Suppressor macrophage treated with lipopolysaccharide for 1 hour (primary cell): ENCODE measurements at regions not wholly inside any gene's neighbourhood (a gene's known extent, or its start where the extent isn't known, plus 50 kb on each side); places are given as distances from the start of the nearest gene placed in this dataset.

Source experiments
- DNase-seq, 3 donors: peaks; one replicate each; pipeline ENCODE4 v3.0.0-alpha.2; 2020 to 2022

- DNase-seq: no peak
Measured at GRCh38 chr1:213821175-213821942, 166.4 kb upstream of the PROX1 start.

- no peak for DNase-seq
Measured at GRCh38 chr1:213821943-213822334, 165.8 kb upstream of the PROX1 start.

DNA sequence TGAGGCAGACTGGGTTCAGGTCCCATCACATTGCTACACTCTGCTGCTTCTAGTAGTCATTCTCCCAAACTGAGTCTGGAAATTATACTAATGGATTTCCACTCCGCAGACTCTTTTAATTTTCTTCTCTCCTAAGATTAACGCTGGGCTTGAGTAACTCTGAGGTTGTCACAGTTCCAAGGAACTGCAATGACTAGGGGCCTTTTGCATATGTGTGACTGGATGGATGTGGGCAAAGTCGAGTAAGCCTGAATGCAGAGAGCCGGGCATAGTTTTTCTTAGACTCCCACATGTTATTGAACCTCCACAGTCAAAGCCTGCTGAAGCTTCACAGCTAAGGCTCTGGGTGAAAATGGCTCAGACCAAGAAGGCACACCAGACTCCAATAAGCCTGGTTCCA is 160.9 kb upstream of the PROX1 start:
- no peak for DNase-seq

- no peak for DNase-seq
Measured at GRCh38 chr1:213828867-213829266, 158.9 kb upstream of the PROX1 start.

DNA sequence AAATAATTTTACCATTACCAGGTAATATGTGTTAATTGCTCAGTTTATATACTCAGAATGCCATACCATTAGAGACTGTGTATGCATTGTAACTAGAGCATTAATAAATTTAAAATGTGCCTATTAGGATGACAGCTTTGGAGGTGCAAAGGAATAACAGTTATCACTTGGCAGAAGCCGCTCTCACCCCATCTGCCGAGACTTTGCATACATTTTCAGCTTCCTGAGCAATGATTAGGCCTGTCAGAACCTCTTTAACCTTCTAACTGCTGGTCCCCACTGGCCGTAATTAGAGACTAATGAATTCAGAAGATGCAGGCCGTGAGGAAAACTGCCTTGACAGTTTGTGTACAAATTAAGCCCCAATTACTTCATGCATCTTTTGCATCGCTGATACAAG is 158.0 kb upstream of the PROX1 start:
- DNase-seq: no peak

GRCh38 chr1:213830371-213830770 is 157.4 kb upstream of the PROX1 start:
- DNase-seq: no peak

GRCh38 chr1:213840575-213840974 is 147.2 kb upstream of the PROX1 start:
- DNase-seq: no peak

GRCh38 chr1:213844632-213845031 is 143.1 kb upstream of the PROX1 start:
- DNase-seq: no peak

- DNase-seq: no peak
Measured at GRCh38 chr1:213852107-213852506, 135.7 kb upstream of the PROX1 start.

DNA sequence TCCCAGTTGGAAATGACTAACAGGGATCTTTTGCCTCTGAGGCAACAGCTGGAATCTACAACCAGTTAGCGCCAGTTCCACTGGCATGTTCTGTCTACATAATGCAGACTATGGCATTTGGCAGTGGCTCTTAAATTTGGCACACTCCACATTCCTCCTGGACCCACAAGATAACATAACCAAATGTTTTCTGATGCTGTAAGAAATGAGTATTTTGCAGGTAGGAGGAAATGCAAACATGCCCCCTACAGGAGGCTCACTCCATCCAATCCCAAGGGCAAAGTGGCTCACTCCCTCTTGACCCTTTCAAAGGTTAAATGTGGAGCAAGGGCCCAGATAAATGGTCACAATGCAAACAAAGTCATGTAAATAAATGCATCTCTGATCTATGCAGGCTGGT is 129.2 kb upstream of the PROX1 start:
- no peak for DNase-seq

- no peak for DNase-seq
Measured at GRCh38 chr1:213861841-213862240, 125.9 kb upstream of the PROX1 start.

- no peak for DNase-seq
Measured at GRCh38 chr1:213864091-213864490, 123.7 kb upstream of the PROX1 start.

DNA sequence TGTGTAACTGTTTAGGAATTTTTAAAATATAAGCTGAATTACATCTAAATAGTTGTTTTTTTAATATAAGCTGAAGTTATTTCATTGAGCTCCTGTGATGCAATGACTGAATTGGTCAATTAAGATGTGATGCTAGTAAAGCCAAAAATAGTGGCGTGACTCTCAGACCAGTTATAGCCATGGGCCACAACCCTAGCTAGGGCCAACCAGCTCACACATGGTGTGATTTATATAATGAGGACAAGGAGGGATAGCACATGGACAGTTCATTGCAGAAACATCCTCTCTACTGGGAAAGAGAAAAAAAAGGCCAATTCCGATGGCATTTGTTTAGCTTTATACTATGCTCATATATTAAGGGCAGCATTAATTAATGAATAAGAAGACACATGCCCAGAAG is 119.3 kb upstream of the PROX1 start:
- DNase-seq: no peak

GRCh38 chr1:213871179-213871578 is 116.6 kb upstream of the PROX1 start:
- DNase-seq: no peak

GRCh38 chr1:213874789-213875188 is 113.0 kb upstream of the PROX1 start:
- no peak for DNase-seq

DNA sequence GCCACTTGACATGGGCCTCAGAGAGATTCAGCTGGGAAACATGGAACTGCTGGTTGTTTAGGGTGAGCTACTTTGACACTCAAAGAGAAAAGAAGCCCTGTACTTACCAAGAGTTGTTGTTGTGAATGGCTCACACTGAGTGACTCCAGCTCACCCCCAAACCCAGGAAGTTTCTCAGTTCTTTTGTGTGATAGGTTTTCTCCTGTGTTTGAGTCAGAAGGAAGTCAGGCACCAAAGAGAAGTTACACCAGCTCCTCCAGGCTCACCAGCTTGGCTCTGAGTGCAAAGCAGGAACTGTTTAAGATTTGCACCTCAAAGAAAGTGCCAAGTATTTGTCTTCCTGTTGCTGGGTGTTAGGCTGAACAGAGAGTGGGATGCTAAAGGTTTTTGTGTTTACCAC is 111.2 kb upstream of the PROX1 start:
- no peak for DNase-seq

DNA sequence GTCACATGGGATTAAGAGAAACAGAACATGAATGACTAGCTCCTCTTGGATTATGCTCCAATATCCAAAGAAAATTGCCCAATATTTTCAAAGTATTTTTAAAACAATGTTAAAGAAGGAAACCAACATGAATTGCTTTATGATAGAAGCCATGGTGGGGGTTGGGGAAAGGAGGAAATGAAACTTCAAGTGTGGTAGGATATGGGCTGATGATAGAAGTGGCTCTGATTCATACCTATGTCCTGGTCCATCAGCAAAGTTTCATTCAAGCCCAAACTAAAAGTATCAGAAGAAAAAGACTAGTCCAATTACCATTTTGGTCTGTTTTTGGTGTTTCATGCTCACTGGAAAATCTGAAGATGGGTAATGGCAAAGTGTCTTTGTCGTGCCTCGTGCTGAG is 104.2 kb upstream of the PROX1 start:
- DNase-seq: no peak

DNA sequence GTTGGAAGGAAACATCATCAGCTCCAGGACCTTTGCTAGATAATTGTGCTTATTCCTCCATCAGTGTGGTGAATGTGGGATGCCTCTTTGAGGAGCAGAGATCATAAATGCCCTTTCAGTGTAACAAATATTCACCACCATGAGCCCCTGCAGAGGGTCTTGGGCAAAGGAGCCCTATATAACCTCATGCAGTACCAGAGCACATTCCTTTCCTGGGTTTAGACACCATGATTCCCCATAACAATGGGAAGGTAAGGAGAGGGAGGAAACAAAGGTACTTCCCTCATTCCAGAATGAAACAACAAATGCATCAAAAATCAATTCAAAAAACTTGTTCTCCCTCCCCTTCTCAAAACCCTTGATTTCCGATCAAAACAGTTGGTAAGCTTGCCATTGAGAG is 103.4 kb upstream of the PROX1 start:
- DNase-seq: no peak

- DNase-seq: no peak
Measured at GRCh38 chr1:213884942-213885341, 102.8 kb upstream of the PROX1 start.

GRCh38 chr1:213887842-213888241 is 99.9 kb upstream of the PROX1 start:
- no peak for DNase-seq

DNA sequence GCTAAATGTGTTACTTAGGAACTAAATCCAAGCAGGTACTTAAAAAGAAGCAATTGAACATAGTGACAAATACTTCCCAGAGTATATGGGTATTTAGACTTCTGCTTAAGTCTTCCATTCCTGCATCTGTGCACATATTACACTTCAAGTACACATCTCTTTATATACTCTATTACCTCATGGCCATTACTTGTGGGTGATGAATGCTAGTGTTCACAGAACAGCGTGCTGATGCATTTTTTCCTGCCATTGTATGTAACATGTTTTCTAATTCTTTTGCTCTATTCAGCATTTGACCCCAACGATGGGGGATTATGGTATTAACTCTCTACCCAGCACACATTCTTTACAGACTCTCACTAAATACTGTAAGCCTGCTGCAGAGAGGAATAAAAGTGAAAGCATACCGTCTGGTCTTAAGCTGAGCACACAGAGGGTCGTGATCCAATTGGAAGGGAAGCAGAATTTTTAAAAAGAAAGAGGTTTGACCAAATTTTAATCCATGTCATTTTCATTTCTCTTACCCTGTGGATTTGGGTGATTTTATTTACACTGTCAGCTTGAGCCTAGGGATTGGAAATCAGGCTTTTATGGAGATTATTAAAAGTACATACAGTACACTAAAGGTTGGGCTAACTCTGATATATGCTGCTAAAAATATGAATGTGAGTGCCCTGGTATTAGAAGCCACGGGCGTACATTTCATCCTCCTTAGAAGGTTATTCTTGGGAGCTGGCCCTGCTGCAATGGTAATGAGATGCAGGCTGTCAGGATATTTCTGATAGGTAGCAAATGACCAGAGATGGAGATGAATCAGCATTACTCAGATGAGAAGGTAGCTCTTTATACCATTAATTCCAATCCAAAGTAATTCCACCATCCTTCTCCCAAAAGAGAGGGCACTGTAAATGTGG is 95.5 kb upstream of the PROX1 start:
- no peak for DNase-seq

- DNase-seq: no peak
Measured at GRCh38 chr1:213898684-213899083, 89.1 kb upstream of the PROX1 start.

DNA sequence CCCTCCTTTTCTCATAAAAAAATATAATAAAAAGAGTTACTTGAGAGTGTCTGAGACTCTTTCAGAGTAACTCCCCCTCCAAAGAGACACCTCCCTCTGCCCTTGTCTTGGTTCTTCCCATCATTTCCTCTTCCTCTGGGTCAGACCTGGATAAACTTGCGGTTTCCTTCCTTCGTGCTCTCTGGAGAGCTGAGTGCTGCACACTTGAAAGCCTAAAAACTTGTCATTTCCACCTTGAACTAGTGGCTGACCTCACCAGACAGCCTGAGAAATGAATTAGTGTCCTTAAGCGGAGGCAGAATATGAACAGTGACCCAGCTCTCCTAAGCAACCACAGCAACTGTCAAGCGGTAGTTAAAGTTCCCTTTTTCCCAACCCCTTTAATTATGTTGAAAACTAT is 88.4 kb upstream of the PROX1 start:
- no peak for DNase-seq

DNA sequence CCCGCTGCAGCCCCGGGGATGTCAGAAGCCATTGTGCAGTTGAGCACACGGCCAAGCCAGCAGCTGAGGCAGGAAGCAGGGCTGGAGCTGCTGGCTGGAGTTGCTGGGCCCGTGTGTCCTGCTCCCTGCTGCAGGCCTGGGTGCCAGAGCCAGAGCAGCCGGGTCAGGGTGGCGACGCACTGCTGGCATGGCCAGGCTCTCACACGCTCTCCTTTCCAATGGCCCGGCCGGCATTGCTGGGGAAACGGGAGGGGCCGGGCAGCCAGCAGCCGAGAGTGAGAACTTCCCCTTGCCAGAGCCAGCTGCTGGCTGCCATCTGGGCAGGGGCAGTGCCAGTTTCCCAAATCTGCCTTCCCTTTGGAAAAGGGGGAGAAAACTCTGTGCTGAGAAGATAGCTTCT is 82.4 kb upstream of the PROX1 start:
- DNase-seq: no peak
